Muscle of back (tissue), 3 donors: ENCODE measurements at regions not wholly inside any gene's neighbourhood (a gene's known extent, or its start where the extent isn't known, plus 50 kb on each side); places are given as distances from the start of the nearest gene placed in this dataset.

Source experiments
- DNase-seq, 3 donors: peaks; one replicate each; pipeline versions ENCODE4 v3.0.0 to v3.0.0-alpha.2; 2013

DNA sequence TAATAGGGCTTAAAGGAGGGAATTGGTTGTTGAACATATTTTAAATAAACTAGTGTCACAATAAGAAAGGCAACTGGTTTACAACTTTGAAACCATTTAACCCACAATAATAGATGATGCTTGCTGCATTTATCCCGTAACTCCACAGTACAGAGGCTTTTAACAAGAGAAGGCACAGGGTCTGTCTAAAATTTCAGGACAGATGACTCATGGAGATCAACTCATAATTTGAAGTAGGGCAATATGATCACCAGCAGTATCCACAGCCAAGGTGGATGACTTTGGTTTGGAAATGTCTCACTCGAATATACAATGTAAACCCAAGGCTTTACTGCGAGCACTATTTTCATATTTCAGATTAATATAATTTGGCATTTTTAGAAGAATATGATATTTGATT is 340.2 kb downstream of the LRIG3 start:
- no peak for DNase-seq

DNA sequence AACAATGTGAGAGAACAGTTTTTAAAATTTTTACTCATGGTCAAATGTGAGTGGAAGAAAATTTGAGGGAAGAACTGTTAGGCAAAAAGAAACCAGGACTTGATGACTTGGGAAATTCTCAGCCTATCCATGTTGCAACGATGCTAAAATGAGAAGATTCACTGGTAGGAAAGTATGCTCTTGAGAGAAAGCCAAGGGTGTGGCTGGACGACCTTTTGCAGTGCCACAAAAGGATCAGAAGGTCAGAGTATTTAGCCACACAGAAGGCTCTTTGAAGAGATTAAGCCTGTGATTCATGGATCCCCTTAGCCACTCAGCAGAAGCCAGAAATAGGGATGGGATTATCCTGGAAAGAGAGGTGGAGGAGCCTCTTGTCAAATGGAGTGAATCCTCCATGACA is 336.8 kb downstream of the LRIG3 start:
- DNase-seq, result no peak

DNA sequence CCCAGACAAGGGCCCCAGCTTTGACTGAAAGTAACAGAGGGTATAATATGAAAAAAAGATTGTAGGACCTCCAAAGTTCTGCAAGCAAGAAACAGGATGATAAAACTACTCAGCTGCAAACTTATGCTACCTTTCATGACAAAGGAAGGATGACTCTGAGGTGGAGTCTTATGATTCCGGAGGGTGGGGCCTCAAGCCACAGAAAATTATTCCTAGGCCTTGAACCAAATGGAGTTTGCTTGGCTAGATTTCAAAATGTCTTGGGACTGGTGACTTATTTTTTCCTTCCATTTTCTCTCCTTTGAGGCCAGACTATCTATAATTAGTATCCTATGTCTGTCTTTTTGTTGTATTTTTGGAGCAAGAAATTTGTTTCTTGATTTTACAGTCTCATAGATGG is 336.4 kb downstream of the LRIG3 start:
- peak in 1 of 3 donors; percentile 15 for DNase-seq

DNA sequence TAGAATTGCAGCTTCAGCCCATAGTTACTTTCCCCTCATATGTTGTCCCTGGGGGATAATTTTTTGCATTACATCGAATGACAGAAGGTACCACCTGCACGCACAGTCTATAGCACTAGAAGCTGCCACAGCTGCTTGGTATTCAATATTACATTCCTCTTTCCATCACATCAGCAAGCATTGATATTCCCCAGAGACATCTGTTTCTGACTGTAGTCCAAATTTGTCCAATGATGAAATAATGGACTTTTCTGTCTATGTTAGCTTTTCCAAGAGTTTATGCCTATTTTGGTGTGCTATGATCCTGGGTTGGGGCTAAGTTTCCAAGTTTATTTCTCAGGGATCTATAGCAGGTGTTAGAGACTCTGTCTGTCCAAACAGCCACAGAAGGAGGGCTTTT is 335.4 kb downstream of the LRIG3 start:
- DNase-seq, result peak in 1 of 3 donors; percentile 59

DNA sequence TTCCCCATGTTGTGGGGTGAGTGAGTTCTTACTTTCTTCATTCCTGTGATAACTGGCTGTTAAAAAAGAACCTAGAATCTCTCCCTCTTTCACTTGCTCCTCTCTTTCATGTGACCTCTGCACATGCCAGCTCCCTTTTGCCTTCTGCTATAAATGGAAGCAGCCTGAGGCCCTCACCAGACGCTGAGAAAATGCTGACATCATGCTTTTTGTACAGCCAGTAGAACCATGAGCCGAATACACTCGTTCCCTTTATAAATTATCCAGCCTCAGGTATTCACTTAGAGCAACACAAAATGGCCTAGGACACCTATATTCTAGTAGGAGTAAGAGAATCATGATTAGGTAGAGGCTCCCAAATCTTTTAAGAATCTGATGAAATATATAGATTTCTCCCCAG is 333.5 kb downstream of the LRIG3 start:
- no peak for DNase-seq

DNA sequence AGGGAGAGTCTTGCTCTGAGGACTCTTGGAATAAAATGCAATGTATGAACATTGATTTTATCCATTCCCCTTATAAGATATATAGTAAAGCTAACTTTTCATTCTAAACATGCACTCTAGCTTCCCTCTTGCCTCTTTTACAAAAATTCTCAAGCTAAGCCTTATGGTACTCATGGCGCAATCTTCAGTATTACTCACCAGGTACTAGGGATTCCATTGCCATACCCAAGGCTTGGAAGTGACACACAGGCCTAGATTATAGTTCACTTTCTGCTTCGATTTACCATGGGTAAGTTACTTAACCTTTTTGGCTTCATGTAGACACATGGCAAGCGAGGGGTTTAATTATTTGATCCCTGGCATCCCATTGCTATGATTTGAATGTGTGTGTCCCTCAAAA is 331.5 kb downstream of the LRIG3 start:
- no peak for DNase-seq

DNA sequence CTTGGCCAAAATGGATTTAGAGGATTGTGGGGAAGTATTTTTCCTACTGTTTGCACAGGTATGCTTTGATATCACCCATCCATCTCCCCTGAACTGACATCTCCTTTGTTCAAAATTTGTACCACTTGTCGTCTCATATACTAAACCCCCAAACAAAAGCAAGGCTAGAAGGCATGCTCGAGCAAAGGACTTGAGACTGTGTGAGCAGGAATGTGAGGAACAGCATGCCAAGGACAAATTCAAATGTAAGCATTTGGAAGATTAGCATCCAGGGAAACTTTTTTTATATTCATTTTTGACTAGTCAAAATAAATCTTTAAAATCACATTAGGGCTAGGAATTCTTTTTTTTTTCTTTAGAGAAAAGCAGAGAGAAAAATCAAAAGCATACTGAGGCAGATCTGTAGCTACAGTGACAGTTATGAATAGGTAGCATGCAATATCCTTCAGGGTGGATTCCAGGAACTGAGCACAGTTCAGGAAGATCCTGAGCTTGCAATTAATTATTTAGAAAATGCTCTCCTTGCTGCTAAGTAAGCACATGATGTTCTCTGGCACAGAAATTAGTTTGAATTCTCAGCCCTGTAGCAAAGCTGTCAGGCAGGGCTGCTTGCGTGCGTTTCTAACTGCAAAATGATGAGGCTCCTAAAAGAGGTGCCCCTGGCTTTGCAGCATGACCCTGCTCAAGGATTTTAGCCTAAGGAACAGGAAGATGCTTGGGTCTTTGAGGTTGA is 327.7 kb downstream of the LRIG3 start:
- DNase-seq, result peak in 1 of 3 donors; percentile 25

DNA sequence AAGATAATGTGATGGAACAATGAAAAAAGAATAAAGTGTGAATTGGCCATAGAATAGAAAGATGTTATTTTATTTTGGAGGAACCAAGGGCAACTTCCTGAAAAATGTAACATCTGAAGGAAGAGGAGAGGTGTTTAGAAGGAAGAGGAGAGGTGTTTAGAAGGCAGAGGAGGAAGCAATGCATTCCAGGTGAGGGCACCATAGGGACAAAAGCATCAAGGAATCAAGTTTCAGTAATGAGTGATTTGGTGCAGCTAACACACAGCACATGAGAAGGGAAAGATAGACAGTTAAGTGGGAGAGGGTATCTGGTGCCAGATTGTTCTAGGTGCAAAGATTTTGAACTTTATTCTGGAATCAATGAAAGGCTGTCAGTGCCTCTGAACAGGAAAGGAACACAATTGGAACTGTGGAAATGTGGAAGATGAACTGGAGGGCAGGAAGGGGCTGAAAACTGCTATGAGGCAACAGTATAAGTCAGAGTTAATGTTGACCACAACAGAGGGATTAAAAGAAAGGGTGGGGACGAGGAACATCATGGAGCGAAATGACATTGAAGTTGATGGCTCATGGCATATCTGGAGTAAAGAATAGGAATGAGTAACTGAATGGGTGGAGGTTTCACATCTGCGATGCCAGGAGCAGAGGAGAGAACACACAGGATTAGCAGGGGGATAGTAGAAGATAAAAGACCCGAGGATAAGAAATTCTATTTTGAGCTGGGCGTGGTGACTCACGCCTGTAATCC is 326.6 kb downstream of the LRIG3 start:
- DNase-seq, result no peak

DNA sequence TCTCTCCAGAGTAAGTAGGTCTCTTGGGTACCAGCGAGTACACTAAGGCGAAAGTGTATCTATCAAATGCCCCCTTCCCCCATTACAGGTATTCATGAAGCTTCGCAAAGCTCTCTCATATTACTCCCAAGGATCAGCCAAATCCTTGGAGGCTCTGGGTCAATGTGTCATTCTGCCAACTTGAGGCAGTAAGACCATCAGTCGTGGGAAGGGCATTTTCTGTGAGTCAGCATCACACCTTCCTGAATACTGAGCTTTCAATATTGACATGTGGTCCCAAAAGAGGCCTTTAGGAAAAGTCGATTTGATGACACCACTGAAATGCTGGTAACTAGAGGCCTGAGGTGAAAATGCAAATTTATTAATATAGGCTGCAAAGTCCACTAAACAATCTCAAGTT is 323.9 kb downstream of the LRIG3 start:
- DNase-seq, result no peak

DNA sequence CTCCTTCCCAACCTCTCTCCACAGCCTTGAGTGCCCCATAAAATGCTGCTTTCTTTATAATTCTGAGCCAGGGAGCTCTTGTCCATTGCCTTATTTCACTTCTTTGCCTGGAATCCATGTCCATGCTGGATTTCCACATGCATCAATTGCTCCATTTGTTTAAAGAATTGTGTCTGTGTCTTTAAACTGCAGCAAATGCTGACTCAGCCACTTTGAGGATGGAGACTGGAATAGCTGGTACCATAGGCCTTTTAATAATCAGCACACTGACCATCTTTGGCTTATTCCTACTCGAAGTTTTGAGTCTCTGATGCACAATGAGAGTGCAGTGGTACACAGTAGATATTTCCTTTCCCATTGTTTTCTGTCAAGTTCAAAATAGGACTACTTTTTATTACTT is 318.8 kb downstream of the LRIG3 start:
- no peak for DNase-seq

DNA sequence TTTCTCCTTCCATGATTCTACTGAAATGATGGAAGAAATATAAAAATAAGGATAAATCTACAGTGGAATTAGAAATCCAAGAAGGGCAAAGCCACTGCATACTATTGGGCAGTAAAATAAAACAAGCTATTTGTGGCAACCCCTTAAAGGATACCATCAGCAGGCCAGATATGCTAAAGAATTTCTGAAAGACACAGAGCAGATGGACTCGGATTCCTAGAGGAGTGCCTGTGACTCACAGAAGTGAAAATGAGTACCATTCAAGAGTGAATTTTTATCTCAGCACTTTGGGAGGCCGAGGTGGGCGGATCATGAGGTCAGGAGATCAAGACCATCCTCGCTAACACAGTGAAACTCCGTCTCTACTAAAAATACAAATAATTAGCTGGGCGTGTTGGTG is 318.1 kb downstream of the LRIG3 start:
- DNase-seq, result no peak

DNA sequence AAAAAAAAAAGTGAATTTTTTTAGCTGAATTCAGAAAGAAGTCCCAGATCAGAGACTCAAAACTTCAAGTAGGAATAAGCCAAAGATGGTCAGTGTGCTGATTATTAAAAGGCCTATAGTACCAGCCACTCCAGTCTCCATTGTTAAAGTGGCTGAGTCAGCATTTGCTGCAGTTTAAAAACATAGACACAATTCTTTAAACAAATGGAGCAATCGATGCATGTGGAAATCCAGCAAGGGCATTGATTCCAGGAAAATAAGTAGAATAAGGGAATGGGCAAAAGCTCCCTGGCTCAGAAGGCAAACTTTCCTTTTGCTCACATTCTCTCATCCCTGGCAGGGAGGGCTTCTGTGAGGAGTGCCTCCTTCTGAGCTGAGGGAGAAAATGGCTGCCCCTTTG is 317.6 kb downstream of the LRIG3 start:
- DNase-seq, result no peak

DNA sequence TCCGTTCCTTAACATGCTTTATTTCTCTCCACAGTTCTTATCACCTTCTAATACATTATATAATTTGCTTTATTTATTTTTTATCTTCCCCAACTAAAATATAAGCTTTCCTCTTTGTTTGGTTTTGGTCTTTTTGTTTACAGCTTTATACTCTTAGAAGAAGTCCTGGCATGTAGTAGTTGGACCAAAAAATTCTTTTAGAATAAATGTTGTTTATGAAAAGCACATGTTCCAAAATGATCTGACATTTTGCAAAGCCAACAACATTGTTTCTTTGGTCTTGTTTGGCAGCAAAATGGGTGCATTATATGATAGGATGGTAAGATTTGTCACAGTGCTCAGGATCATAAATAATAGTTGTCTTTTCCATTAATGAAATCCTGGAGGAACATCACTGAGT is 312.5 kb downstream of the LRIG3 start:
- DNase-seq, result no peak

DNA sequence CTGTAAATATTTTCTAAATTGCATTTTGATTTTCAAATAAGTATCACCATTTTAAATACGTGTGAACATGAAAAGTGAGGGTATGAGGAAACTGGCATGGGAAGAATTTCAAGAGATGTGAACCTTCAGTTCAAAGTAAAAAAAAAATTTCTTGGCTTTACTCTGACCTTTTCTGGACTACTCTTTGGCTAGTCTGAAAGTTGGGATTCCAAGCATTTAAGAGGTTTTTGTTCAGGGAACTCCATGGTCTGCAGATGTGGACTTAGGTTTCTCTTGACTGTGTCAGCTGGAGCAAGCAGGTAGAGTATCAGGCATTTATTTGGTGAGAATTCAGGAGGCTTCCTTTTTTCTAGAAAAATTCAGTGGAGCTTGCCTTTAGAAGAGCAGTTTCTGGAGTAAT is 311.6 kb downstream of the LRIG3 start:
- no peak for DNase-seq

DNA sequence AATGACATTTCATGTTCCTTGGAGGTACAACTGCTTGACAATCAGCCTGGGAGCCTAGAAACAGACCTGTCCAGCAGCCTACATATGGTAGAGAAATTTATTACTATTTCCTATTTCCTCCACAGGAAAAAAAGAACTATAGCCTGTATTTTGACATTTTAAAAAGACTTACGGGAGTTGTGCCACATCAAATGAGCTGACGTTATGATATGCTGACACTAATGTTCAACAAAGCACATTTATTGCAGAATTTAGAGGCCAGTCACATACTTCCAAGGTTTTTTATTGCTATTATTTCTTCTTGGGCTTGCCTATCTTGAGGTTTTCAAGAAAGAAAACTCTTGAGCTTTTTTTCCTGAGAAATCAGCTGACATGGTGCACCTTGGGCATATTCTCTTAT is 305.3 kb downstream of the LRIG3 start:
- DNase-seq, result no peak

DNA sequence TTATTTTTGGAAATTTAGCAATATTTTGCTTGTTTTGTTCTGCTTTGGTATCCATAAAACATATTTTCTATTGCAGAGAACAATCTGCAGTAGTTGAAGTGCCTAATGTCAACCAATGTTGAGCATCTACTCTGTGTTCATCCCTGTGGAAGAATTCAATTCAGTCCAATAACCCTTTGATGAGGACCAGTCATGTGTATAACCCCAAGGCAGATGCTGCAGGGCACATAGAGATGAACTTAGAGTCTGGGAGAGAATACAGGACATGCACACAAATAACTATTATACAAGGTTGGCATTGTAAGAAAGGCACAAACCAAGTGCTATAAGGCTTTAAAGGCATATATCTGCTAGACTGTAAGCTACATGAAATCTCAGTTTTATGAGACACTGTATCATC is 304.7 kb downstream of the LRIG3 start:
- DNase-seq, result no peak

DNA sequence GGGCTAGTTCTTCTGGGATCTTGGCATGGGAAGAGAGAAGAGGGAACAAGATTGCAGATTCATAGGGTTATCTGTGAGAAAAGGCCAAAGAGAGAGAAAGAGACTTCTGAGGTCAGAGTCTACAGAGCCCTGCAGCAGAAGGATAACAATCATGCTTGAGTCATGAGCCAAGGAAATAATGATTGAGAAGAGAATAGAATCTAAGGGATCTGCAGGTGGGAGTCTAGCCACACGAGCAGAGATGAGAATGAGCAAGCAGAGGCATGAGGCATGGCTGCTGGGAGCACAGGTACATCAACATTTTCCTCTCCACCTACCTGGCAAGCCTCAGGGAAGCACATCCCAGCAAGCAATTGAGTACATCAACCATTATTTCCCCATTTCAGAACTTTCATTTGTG is 303.7 kb downstream of the LRIG3 start:
- DNase-seq, result no peak

DNA sequence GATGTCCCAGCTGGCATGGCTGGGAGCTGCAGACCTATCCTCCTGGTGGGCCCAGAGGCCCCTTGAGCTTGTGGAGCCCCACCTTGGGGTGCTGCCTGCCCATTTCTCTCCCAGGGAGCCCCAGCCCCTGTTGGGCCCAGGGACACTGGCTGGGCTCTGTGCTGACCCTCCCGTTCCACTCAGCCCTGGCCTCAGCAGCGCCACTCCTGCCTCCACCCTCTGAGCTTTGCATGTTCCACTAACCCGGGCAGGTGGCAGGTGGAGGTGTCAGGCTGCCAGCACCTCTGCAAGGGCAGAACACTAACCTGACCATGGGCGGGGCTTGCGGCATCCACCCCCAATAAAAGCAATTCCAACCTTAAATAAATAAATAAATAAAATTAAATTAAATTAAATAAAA is 299.2 kb downstream of the LRIG3 start:
- DNase-seq, result no peak

DNA sequence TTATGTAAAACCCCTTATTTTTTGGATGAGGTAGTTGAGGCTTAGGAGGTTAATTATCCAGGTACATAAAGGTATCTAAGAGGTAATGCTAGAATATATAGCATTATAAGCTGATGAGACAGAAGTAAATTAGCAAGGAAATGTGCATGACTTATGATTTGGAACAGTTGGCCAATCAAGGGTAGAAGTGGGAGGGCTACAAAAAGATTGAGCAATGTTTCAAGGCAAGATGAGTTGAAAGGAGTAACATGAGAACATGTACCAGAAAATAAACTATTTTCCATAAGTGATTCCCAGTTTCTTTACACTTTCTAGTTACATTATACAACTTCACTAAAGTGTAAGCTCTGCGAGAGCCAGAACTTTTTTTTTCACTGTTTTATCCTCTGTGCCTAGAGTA is 290.9 kb downstream of the LRIG3 start:
- DNase-seq, result no peak

DNA sequence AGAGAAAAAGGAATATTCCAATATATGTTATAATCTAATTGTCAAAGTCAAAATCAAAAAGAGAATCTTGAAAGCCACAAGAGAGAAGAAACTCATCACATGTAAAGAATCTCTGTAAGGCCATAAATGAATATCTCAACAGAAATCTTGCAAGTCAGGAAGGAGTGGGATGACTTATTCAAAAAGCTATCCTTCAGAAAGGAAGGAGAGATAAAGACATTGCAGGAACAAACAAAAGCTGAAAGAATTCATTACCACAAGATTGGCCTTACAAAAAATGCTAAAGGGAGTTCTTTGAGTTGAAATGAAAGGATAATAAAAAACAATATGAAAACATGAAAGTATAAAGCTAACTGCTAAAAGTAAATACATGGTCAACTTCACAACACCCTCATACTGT is 286.8 kb downstream of the LRIG3 start:
- DNase-seq, result no peak

DNA sequence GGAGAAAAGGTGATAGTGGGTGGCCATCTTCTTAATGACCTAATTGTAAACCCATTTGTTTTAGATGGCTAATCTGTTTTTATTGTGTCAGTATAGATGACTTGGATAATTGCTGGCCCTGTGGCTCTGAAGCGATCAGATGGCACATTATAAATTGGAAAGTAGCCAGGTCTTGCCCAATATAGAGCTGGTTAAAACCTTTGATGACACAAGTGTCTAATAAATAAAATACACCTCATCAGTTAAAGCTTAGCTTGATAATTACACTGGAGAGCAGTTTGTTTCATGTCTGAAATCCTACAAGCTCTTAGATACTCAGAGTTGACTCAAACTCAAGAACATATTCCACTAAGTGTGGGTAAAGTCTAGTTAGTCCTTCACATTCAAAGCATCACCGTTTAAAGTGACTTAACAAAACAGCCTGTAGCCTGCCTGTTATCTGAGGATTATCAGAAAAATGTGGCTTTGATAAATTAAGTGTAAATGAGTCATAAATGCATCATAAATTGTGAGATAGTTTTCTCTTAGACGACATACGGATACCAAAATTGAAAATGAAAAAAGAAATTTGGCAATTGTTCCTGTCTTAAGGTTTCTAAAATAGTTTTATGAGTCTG is 280.9 kb downstream of the LRIG3 start:
- DNase-seq, result no peak

DNA sequence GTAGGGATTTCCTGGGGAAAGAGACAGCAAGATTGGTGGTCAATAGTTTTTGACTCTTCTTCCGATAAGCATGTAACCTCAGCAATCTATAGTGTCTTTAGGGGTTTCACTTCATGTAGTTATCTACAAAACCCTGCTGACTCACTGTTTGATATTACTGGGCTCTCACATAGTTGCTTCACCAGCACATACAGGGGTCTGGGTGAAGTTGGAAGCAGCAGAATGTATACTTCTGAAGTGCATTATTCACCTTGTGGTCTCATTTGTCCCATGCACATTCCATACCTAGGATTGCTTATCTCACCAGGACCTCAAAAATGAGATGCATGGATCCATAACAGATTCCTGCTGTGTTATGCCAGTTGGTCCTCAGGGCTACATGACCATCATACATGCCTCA is 280.0 kb downstream of the LRIG3 start:
- no peak for DNase-seq

DNA sequence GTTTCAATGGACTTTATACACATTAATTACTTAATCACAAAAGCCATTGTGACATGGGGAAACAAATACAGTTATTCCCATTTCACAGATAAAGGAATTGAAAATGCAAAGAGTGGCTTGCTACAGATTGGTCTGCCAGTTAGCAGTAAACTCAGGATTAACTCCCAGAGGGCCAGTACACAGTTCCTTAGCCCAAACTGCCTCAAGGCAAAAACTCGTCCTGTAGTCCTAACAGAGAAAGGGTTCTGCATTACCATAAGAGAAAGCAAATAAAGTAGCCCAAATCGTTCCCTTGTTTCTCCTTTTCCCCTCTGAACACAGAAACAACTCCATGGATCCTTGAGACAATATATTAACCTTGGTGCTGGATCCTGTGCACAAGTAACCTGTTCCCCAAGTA is 274.4 kb downstream of the LRIG3 start:
- DNase-seq, result no peak
